Kidney glomerular epithelial cell (primary cell): ENCODE measurements at regions not wholly inside any gene's neighbourhood (a gene's known extent, or its start where the extent isn't known, plus 50 kb on each side); places are given as distances from the start of the nearest gene placed in this dataset.
A peak's percentile ranks its signal among the peaks of the same experiment; 100 is the strongest.
"Not testable (repeated sequence)": the region's sequence is repeated elsewhere in the genome, so short reads cannot be mapped to it uniquely, and the experiment has no call there.

ENCODE experiments used
- DNase-seq: peaks from one replicate; lab custom pipeline; 2025; lab: John Stamatoyannopoulos, UW

DNA sequence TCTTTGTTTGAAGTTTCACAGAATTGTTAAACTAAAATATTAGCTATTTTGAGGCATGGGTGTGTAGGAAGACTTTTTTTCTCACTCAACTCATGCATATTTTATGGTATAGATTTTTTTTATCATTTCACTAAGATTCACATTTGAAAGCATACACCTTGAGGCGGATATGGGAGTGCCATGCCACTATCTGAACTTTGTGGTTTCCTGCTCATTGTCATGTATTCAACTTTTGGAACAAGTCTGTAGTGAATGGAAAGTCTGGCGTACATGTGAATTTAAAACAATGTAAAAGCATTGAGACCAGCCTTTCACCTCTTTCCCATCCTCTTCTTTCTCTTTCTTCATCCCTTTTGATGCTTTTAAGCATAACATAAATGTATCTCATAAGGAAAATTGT lies 147.9 kb downstream of the TPBG start:
- no peak for DNase-seq

DNA sequence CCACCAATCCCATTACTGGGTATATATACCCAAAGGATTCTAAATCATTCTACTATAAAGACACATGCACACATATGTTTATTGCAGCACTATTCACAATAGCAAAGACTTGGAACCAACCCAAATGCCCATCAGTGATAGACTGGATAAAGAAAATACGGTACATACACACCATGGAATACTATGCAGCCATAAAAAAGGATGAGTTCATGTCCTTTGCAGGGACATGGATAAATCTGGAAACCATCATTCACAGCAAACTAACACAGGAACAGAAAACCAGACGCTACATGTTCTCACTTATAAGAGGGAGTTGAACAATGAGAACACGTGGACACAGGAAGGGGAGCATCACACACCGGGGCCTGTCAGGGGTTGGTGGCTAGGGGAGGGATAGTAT lies 154.3 kb downstream of the TPBG start:
- DNase-seq: not testable (repeated sequence)

DNA sequence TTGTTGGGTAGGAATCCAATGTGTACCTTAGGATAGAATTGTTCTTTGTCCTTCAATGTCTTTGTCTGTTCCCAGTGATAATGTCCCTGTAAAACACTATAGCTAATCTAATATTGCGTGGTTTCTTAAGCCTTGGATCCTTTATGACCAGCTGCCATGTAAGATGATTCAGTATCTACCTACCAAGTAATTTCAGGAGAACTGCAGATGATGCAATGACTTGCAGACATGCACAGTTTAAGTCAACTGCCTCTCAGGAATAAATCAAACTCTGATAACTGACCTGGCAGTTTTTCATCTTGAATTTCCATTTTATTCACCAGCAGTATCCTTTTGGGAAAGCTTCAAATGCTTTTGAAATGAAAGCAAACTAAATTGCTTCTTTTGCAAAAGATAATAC lies 157.8 kb downstream of the TPBG start:
- DNase-seq: no peak

DNA sequence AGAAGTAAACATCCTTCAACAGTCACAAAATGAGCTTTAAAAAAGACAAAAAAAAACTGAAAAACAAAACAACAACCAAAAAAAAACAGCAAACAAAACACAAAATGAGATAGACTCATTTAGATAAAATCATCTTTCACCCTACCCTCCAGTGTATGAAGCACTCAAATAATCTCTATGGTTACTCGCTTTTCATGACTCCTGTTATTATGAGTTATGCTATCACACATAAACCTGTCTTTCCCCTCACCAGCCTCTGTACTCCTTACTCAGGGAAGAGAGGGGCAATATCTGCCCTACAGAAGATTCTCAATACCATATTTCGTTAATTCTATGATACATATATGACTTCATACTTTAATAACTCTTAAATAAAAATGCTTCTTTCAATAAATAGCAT lies 158.2 kb downstream of the TPBG start:
- DNase-seq: no peak

DNA sequence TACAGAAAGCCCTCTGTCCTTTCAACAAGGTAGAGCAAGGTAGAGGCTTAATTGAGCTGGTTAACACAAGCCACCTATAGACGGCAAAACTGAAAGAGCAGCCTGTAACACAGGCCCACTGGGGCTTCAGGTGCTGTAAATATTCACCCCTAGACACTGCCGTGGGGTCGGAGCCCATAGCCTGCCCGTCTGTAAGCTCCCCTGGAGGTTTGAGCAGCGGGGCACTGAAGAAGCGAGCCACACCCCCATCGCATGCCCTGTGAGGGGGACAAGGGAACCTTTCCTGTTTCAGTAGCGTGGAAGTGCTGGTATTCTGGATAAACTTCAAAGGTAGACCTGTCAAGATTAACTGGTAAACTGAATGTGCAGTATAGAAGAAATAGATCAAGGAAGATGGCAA lies 160.4 kb downstream of the TPBG start:
- no peak for DNase-seq

DNA sequence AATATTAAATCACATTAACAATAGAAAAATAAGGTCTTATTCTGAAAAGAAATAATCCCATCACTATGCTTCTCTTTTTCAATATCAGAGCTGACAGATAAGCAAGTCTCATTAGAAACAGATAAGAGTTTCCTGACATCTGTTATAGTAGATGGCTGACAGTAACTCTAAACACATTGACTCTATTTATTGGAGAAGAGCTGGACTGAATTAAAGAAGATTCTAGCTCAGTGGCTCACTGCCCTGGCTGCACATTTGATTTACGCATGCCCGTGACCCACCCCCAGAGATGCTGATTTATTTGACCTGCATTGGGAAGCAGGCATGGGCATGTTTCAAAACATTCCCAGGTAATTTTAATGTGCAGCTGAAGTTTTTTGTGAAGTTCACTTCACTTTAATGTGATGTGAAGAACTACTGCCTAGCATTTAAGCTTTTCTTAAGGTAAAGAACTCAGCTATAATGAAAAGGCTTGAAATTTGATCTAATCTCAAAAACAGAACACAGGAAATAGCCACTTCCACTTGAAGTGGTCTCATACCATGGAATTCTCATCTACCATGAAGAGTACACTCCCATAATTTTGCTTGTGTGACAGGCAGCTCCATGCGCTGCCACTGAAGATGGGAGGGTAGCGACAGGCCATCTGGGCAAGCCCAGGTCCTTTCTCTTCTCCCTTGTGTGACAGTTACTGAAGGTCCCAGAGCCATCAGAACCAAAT lies 162.3 kb downstream of the TPBG start:
- DNase-seq: no peak

DNA sequence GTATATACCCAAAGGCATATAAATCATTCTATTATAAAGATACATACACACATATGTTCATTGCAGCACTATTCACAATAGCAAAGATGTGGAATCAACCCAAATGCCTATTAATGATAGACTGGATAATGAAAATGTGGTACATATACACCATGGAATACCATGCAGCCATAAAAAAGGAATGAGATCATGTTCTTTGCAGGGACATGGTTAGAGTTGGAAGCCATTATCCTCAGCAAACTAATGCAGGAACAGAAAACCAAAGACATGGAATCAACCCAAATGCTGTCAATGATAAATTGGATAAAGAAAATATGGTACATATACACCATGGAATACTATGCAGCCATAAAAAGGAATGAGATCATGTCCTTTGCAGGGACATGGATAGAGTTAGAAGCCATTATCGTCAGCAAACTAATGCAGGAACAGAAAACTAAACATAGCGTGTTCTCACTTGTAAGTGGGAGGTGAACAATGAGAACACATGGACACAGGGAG lies 166.4 kb downstream of the TPBG start:
- DNase-seq: not testable (repeated sequence)

DNA sequence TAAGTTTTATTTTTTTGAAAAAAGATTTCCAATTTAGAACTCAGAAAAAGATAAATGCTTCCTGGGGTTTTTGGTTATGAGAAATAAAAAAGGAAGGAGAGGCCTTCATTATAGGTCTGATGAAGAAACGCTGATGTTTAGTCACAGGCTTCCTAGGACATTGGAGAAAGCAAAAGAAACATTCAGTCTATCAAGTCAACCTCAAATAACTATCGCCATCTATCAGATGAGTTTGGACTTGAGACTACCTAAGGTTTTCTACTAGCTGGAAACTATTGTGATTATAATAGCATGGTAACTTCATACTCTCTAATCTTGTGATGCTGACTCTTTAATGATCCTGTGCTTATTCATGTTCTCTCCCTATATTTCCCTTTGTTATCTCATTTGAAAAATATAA lies 171.3 kb downstream of the TPBG start:
- no peak for DNase-seq

DNA sequence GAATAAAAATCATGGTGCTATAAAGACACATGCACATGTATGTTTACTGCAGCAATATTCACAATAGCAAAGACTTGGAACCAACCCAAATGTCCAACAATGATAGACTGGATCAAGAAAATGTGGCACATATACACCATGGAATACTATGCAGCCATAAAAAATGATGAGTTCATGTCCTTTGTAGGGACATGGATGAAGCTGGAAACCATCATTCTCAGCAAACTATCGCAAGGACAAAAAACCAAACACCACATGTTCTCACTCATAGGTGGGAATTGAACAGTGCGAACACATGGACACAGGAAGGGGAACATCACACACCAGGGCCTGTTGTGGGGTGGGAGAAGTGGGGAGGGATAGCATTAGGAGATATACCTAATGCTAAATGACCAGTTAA lies 185.9 kb downstream of the TPBG start:
- DNase-seq: not testable (repeated sequence)

DNA sequence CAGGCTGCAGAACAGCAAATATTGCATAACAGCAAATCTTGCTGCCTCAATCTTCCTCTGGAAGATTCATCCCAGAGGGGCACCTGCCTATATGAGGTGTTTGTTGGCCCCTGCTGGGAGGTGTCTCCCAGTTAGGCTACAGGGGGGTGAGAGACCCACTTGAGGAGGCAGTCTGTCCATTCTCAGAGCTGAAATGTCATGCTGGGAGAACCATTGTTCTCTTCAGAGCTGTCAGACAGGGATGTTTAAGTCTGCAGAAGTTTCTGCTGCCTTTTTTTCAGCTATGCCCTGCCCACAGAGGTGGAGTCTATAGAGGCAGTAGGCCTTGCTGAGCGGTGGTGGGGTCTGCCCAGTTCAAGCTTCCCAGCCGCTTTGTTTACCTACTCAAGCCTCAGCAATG lies 187.7 kb downstream of the TPBG start:
- DNase-seq: not testable (repeated sequence)

DNA sequence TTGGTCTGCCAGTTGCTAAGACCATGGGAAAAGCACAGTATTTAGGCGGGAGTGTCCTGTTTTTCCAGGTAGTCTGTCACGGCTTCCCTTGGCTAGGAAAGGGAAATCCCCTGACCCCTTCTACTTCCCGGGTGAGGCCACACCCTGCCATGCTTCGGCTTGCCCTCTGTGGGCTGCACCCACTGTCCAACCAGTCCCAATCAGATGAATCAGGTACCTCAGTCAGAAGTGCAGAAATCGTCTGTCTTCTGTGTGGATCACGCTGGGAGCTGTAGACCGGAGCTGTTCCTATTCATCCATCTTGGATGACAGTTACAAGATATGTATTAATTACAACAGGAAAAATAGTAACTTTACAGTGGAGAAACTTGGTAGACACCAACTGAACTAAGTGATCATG lies 188.2 kb downstream of the TPBG start:
- DNase-seq: no peak

DNA sequence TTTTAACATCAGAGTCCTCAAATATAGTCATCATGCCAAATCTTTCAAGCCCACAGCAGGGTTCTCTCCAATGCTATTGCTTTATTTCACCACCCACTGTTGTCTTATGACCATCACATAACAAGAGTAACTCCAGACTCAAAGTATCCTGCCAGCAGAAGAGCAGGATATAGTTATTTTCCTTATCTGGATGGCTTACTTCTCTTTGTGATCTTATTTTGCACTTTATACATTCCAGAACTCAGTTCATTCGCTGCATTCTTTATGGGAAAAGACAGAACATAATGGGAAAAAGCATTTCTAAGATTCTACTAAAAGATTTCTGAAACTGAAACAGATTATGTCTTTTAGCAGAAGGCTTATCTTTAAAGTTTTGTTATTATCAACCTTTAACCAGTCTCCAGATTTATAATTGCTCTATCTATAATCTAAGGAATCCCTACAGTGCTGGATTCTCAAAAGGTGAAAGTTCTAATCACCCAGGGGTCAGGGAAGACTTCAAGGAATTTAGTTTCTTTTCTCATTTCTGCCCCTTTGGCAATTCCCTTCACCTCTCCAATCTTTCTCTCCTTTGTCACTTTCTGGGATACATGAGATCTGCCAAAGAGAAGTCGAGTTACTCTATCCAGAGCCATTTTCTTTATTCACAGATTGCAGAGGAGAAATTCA lies 190.4 kb downstream of the TPBG start:
- DNase-seq: no peak

DNA sequence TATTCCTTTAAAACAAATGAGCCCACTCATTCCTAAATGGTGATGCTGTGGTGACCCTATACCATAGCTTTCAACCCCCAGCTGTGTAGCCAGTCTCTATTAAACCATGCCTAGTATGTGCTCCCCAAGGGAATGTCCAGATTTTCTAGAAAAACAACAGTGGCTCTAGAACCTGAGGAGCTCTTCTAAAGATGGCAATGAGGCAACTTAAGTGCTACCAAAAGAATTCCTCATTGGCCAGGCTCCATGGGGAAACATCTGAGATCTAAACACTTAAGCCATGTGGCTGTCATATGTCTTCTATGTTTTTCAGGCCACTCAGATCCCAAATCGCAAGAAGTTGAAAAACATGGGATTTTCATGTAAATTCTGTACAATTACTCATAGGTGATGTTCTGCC lies 191.0 kb downstream of the TPBG start:
- no peak for DNase-seq

DNA sequence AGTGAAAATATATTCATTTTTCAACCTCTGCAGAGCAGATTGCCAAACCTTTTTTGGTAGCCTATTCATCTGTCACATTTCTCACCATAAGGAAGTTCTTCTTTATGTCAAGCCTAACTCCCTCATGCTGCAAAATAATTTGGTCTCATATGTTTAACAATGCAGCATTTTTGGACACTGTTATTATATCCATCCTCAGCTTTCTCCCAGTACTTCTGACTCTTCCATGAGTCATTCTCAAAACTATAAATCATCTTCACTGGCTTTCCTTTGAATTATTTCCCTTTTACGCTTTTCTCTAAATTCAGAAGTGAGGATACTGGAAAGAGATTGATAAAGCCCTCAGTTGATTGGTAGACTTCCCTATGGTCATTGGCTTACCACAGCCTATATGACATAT lies 192.2 kb downstream of the TPBG start:
- peak; percentile 2 for DNase-seq

DNA sequence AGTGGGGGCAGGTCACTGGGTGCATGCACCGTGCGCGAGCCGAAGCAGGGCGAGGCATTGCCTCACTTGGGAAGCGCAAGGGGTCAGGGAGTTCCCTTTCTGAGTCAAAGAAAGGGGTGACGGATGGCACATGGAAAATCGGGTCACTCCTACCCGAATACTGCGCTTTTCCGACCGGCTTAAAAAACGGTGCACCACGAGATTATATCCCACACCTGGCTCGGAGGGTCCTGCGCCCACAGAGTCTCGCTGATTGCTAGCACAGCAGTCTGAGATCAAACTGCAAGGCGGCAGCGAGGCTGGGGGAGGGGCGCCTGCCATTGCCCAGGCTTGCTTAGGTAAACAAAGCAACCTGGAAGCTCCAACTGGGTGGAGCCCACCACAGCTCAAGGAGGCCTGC lies 194.9 kb downstream of the TPBG start:
- not testable (repeated sequence) for DNase-seq

DNA sequence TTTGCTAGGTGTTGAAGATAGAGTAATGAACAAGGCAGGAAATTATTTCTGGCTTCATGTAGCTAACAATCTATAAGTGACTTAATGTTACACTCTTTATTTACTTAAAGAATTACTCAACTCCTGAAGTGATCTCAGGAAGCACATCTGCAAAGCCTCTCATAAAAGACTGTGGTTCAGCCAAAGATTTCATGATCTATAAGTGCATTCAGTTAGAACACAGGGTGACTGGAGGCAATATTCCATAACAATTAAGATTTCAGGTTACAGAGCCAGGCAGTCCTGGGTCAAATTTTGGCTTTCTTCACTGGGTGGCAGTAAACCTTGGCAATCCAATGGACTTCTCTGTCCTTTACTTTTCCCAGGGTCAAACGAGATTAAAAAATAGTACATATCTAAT lies 204.0 kb downstream of the TPBG start:
- no peak for DNase-seq

DNA sequence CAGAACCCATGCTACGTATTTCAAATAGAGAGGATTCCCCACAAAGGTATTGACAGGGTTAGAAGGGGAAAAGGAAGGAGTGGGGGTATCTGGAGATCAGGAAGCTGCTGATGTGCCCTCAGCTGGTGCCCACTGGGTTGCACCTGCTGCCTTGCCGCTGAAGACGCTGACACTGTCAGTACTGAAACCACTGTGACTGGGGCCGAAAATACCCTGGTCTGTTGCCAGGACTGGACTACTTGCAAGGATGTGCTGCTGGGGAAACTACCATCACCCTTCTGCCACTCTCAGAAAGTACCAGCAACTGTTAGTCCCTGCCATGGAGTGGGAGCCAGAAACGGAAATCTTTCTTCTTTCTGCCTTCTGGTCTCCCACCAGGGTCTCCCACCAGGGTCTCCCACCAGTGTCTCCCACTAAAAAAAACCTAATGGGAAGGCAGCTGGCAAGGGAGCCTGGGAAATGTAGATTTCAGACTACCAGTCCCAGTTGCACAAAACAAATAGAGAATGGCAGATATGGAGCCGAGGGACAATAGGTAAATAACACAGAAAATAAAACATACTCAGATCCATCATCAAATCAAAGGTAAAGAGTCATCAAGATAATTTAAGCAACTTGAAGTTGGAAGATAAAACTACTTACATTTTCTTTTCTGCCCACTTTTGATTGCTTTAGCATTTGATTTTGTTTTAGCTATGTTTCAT lies 204.8 kb downstream of the TPBG start:
- no peak for DNase-seq

DNA sequence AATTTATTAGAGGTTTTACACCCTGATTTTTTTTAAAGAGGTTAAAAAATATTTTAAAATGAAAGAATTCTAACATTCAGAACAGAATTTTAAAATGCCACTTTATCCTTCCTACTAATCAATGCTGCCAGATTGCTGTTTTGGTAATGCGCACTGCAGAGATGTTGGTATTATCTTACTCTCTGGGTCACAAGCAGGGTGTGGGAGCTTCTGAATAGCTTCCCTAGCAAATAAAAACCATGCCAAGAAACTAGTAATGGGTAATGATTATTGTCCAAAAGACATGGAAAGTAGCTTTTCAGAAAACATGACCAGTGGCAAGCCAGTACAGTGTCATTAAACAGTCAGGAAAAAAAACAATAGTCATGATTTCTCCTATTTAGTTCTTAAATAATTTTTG lies 205.4 kb downstream of the TPBG start:
- DNase-seq: no peak

DNA sequence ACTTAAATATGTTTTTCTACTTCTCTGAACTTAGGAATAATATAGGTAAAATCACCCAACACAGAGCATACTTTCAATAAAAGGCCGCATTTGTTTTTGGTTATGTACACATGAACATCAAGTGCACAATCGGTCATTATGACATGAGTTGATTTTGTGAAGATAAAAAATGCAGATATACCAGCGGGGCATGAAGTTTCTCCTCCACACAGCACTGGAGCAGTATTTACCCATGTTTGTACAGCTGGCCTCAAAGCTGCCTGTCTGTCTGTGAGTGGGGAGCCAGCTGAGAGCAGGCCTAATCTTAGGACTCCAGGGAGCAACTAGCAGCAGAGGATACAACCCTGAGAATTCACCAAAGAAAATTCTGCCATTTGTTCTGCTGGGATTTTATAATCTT lies 206.5 kb downstream of the TPBG start:
- DNase-seq: no peak

DNA sequence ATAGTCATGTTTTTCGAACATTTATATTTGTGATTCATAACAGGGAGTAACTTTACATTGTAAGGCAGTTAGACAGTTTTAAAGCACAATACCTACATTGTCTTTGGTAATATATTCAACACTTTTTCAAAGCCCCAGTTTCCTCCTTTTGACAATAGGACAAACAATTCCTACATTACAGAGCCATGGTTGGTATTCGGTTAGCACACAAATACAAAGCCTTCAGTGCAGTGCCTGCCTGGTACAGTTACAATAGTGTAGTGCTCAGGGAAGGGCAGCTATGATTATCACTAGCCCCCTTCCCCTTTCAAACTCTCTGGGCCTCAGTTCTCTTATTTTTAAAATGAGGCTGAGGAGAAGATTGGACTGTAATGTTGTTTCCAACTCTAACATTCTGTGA lies 207.8 kb downstream of the TPBG start:
- DNase-seq: no peak

DNA sequence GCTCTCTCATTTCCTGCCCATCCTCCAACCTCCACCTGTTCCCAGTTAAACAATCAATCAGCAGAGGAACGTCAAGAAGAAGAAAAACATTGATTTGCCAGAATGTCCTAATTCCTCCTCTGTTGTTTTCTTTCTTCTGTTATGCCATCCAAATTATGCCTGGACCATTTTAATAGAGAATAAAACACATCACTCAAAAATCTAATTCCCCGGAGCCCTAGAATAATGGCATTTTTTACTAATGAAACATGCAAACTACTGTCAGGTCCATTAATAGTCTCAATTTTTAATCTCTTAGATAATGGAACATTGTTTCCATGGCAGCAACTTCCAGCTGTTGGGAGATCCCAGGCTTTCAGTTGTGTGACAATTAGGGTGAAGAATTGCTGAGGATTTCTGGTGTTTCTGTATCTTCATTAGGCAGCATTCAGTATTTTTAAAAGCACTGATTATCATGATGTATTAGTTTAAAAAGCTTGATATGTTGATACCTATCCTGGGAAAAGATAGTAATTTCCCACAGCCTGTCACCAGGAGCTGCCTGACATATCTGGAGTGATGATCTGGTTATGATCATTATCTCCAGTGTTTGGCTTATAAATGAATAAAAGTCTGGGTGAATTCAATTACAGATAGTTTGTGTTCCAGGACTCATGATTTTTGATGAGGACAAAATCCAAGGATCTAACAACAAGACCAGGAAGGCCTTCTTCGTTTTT lies 209.8 kb downstream of the TPBG start:
- no peak for DNase-seq

DNA sequence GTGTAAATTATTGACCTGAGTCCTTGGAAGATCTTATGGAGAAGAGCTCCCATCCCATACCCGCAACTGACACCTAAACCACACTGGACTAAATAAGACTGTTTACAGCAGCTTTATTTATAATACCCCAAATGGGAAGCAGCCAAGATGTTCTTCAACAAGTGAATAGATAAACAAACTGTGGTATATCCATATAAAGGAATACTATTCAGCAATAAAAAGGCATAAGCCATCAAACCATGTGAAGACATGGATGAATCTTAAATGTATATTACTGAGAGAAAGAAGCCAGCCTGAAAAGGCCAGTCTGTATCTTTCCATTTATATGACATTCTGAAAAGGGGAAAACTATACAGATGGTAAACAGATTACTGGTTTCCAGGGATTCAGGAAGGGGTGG lies 212.7 kb downstream of the TPBG start:
- DNase-seq: no peak
